ENCODE measurements at regions not wholly inside any gene's neighbourhood (a gene's known extent, or its start where the extent isn't known, plus 50 kb on each side); places are given as distances from the start of the nearest gene placed in this dataset.

GRCh38 chr13:68026077-68026476, 795.9 kb upstream of the PCDH9 start:
- H3K9me3 ChIP-seq (ENCODE audit: control insufficient read depth, low read length), result peaks cover 10% of the 10 kb centered on the region
- no peaks in the 10 kb centered on the region for H3K27me3 ChIP-seq (replicated peaks; ENCODE audit: control insufficient read depth, insufficient read depth, low read length)
- H3K36me3 ChIP-seq (ENCODE audit: control insufficient read depth, insufficient read depth, low read length, severe bottlenecking), result no peaks in the 10 kb centered on the region
- no peak for DNase-seq (ENCODE audit: low read depth)
- H3K4me3 ChIP-seq (ENCODE audit: low read length), result no peak overlapping the region
- no peaks in the 10 kb centered on the region for H3K4me1 ChIP-seq (ENCODE audit: control insufficient read depth, insufficient read depth, low read length)
- H3K9ac ChIP-seq (ENCODE audit: low read length), result no peak overlapping the region

- Histone ChIP-seq H3K4me3 (ENCODE audit: low read length) (no peak overlapping the region), H3K36me3 (ENCODE audit: control insufficient read depth, insufficient read depth, low read length, severe bottlenecking) (no peaks in the 10 kb centered on the region), H3K27me3 (replicated peaks; ENCODE audit: control insufficient read depth, insufficient read depth, low read length) (no peaks in the 10 kb centered on the region), H3K4me1 (ENCODE audit: control insufficient read depth, insufficient read depth, low read length) (no peaks in the 10 kb centered on the region), H3K9ac (ENCODE audit: low read length) (no peak overlapping the region), H3K9me3 (ENCODE audit: control insufficient read depth, low read length) (peaks cover 10% of the 10 kb centered on the region)
- no peak for DNase-seq (ENCODE audit: low read depth)
These were observed 795.5 kb upstream of the PCDH9 start for GRCh38 chr13:68025604-68026003.

GRCh38 chr13:68023838-68024581, 793.9 kb upstream of the PCDH9 start:
- Histone ChIP-seq H3K4me1 (ENCODE audit: control insufficient read depth, insufficient read depth, low read length) (no peaks in the 10 kb centered on the region), H3K9me3 (ENCODE audit: control insufficient read depth, low read length) (peaks cover 10% of the 10 kb centered on the region), H3K4me3 (ENCODE audit: low read length) (no peak overlapping the region), H3K36me3 (ENCODE audit: control insufficient read depth, insufficient read depth, low read length, severe bottlenecking) (no peaks in the 10 kb centered on the region), H3K9ac (ENCODE audit: low read length) (no peak overlapping the region), H3K27me3 (replicated peaks; ENCODE audit: control insufficient read depth, insufficient read depth, low read length) (no peaks in the 10 kb centered on the region)
- no peak for DNase-seq (ENCODE audit: low read depth)

GRCh38 chr13:68019901-68020300, 789.8 kb upstream of the PCDH9 start:
- no peak overlapping the region for H3K9ac ChIP-seq (ENCODE audit: low read length)
- H3K4me1 ChIP-seq (ENCODE audit: control insufficient read depth, insufficient read depth, low read length), result no peaks in the 10 kb centered on the region
- no peak overlapping the region for H3K4me3 ChIP-seq (ENCODE audit: low read length)
- no peak for DNase-seq (ENCODE audit: low read depth)
- H3K36me3 ChIP-seq (ENCODE audit: control insufficient read depth, insufficient read depth, low read length, severe bottlenecking), result no peaks in the 10 kb centered on the region
- peaks cover 10% of the 10 kb centered on the region for H3K9me3 ChIP-seq (ENCODE audit: control insufficient read depth, low read length)
- H3K27me3 ChIP-seq (replicated peaks; ENCODE audit: control insufficient read depth, insufficient read depth, low read length), result no peaks in the 10 kb centered on the region

GRCh38 chr13:68009546-68009945, 779.4 kb upstream of the PCDH9 start:
- Histone ChIP-seq H3K4me1 (ENCODE audit: control insufficient read depth, insufficient read depth, low read length) (no peaks in the 10 kb centered on the region), H3K9me3 (ENCODE audit: control insufficient read depth, low read length) (no peaks in the 10 kb centered on the region), H3K4me3 (ENCODE audit: low read length) (no peak overlapping the region), H3K36me3 (ENCODE audit: control insufficient read depth, insufficient read depth, low read length, severe bottlenecking) (no peaks in the 10 kb centered on the region), H3K27me3 (replicated peaks; ENCODE audit: control insufficient read depth, insufficient read depth, low read length) (no peaks in the 10 kb centered on the region), H3K9ac (ENCODE audit: low read length) (no peak overlapping the region)
- no peak for DNase-seq (ENCODE audit: low read depth)

GRCh38 chr13:68007576-68007975, 777.4 kb upstream of the PCDH9 start:
- H3K4me3 ChIP-seq (ENCODE audit: low read length), result no peak overlapping the region
- peaks cover 5% of the 10 kb centered on the region for H3K9me3 ChIP-seq (ENCODE audit: control insufficient read depth, low read length)
- H3K36me3 ChIP-seq (ENCODE audit: control insufficient read depth, insufficient read depth, low read length, severe bottlenecking), result no peaks in the 10 kb centered on the region
- no peak overlapping the region for H3K9ac ChIP-seq (ENCODE audit: low read length)
- no peaks in the 10 kb centered on the region for H3K27me3 ChIP-seq (replicated peaks; ENCODE audit: control insufficient read depth, insufficient read depth, low read length)
- no peaks in the 10 kb centered on the region for H3K4me1 ChIP-seq (ENCODE audit: control insufficient read depth, insufficient read depth, low read length)
- no peak for DNase-seq (ENCODE audit: low read depth)

GRCh38 chr13:67996101-67996500, 766.0 kb upstream of the PCDH9 start:
- Histone ChIP-seq H3K9ac (ENCODE audit: low read length) (no peak overlapping the region), H3K9me3 (ENCODE audit: control insufficient read depth, low read length) (no peaks in the 10 kb centered on the region), H3K27me3 (replicated peaks; ENCODE audit: control insufficient read depth, insufficient read depth, low read length) (no peaks in the 10 kb centered on the region), H3K4me1 (ENCODE audit: control insufficient read depth, insufficient read depth, low read length) (no peaks in the 10 kb centered on the region), H3K4me3 (ENCODE audit: low read length) (no peak overlapping the region), H3K36me3 (ENCODE audit: control insufficient read depth, insufficient read depth, low read length, severe bottlenecking) (no peaks in the 10 kb centered on the region)
- no peak for DNase-seq (ENCODE audit: low read depth)

GRCh38 chr13:67990868-67991267, 760.7 kb upstream of the PCDH9 start:
- H3K4me1 ChIP-seq (ENCODE audit: control insufficient read depth, insufficient read depth, low read length), result no peaks in the 10 kb centered on the region
- H3K4me3 ChIP-seq (ENCODE audit: low read length), result no peak overlapping the region
- no peaks in the 10 kb centered on the region for H3K9me3 ChIP-seq (ENCODE audit: control insufficient read depth, low read length)
- DNase-seq (ENCODE audit: low read depth), result no peak
- H3K9ac ChIP-seq (ENCODE audit: low read length), result no peak overlapping the region
- no peaks in the 10 kb centered on the region for H3K27me3 ChIP-seq (replicated peaks; ENCODE audit: control insufficient read depth, insufficient read depth, low read length)
- no peaks in the 10 kb centered on the region for H3K36me3 ChIP-seq (ENCODE audit: control insufficient read depth, insufficient read depth, low read length, severe bottlenecking)

GRCh38 chr13:67986234-67986633, 756.1 kb upstream of the PCDH9 start:
- no peaks in the 10 kb centered on the region for H3K36me3 ChIP-seq (ENCODE audit: control insufficient read depth, insufficient read depth, low read length, severe bottlenecking)
- no peak for DNase-seq (ENCODE audit: low read depth)
- no peaks in the 10 kb centered on the region for H3K27me3 ChIP-seq (replicated peaks; ENCODE audit: control insufficient read depth, insufficient read depth, low read length)

GRCh38 chr13:67977066-67977465, 746.9 kb upstream of the PCDH9 start:
- Histone ChIP-seq H3K4me1 (ENCODE audit: control insufficient read depth, insufficient read depth, low read length) (peaks cover 8% of the 10 kb centered on the region), H3K4me3 (ENCODE audit: low read length) (peak overlapping the region; percentile 13), H3K27me3 (replicated peaks; ENCODE audit: control insufficient read depth, insufficient read depth, low read length) (no peaks in the 10 kb centered on the region), H3K9me3 (ENCODE audit: control insufficient read depth, low read length) (no peaks in the 10 kb centered on the region), H3K36me3 (ENCODE audit: control insufficient read depth, insufficient read depth, low read length, severe bottlenecking) (no peaks in the 10 kb centered on the region), H3K9ac (ENCODE audit: low read length) (no peak overlapping the region)
- DNase-seq (ENCODE audit: low read depth), result peak; percentile 69

More at GRCh38 chr13:67986234-67986633, 756.1 kb upstream of the PCDH9 start:
- no peaks in the 10 kb centered on the region for H3K9me3 ChIP-seq (ENCODE audit: control insufficient read depth, low read length)
- H3K4me1 ChIP-seq (ENCODE audit: control insufficient read depth, insufficient read depth, low read length), result no peaks in the 10 kb centered on the region
- H3K9ac ChIP-seq (ENCODE audit: low read length), result no peak overlapping the region
- no peak overlapping the region for H3K4me3 ChIP-seq (ENCODE audit: low read length)

GRCh38 chr13:67971291-67971690, 741.2 kb upstream of the PCDH9 start:
- Histone ChIP-seq H3K4me1 (ENCODE audit: control insufficient read depth, insufficient read depth, low read length) (no peaks in the 10 kb centered on the region), H3K27me3 (replicated peaks; ENCODE audit: control insufficient read depth, insufficient read depth, low read length) (no peaks in the 10 kb centered on the region), H3K4me3 (ENCODE audit: low read length) (no peak overlapping the region), H3K9ac (ENCODE audit: low read length) (no peak overlapping the region), H3K9me3 (ENCODE audit: control insufficient read depth, low read length) (no peaks in the 10 kb centered on the region), H3K36me3 (ENCODE audit: control insufficient read depth, insufficient read depth, low read length, severe bottlenecking) (no peaks in the 10 kb centered on the region)
- no peak for DNase-seq (ENCODE audit: low read depth)

- no peak for DNase-seq (ENCODE audit: low read depth)
- Histone ChIP-seq H3K4me1 (ENCODE audit: control insufficient read depth, insufficient read depth, low read length) (no peaks in the 10 kb centered on the region), H3K36me3 (ENCODE audit: control insufficient read depth, insufficient read depth, low read length, severe bottlenecking) (no peaks in the 10 kb centered on the region), H3K27me3 (replicated peaks; ENCODE audit: control insufficient read depth, insufficient read depth, low read length) (no peaks in the 10 kb centered on the region), H3K4me3 (ENCODE audit: low read length) (no peak overlapping the region), H3K9ac (ENCODE audit: low read length) (no peak overlapping the region), H3K9me3 (ENCODE audit: control insufficient read depth, low read length) (no peaks in the 10 kb centered on the region)
These were observed 736.9 kb upstream of the PCDH9 start for GRCh38 chr13:67967031-67967430.
